Epithelial cell of esophagus (primary cell): ENCODE measurements at regions not wholly inside any gene's neighbourhood (a gene's known extent, or its start where the extent isn't known, plus 50 kb on each side); places are given as distances from the start of the nearest gene placed in this dataset.

Source experiments
- DNase-seq: peaks from one replicate; pipeline ENCODE4 v3.0.0; 2010; ENCODE audit warnings: low read depth
- H3K4me3 ChIP-seq: 2 replicates; pipeline ENCODE4 v1.5.1; 2011; ENCODE audit warnings: mild to moderate bottlenecking, low read length, control low read depth
- CTCF ChIP-seq: IDR thresholded peaks from 2 replicates; pipeline ENCODE4 v1.5.1; 2011; ENCODE audit warnings: low read depth, mild to moderate bottlenecking, low read length, control low read depth, inconsistent platforms; ENCODE audit not compliant: insufficient read depth; ENCODE audit errors: missing control alignments

GRCh38 chr6:9532621-9533557, 882.0 kb downstream of the TFAP2A start:
- TF ChIP-seq CTCF: no peak
- peak; percentile 64 for DNase-seq
- H3K4me3 ChIP-seq: no peak overlapping the region

GRCh38 chr6:9527679-9528286, 887.1 kb downstream of the TFAP2A start:
- DNase-seq: peak; percentile 34
- TF ChIP-seq CTCF: no peak
- H3K4me3 ChIP-seq: no peak overlapping the region

GRCh38 chr6:9523462-9523861, 891.4 kb downstream of the TFAP2A start:
- TF ChIP-seq CTCF: no peak
- peak; percentile 86 for DNase-seq
- H3K4me3 ChIP-seq: no peak overlapping the region

GRCh38 chr6:9522101-9522500, 892.8 kb downstream of the TFAP2A start:
- H3K4me3 ChIP-seq: no peak overlapping the region
- DNase-seq: no peak
- no peak for TF ChIP-seq CTCF

GRCh38 chr6:9521152-9521530, 893.7 kb downstream of the TFAP2A start:
- H3K4me3 ChIP-seq: no peak overlapping the region
- no peak for TF ChIP-seq CTCF
- no peak for DNase-seq

GRCh38 chr6:9520417-9521151, 894.3 kb downstream of the TFAP2A start:
- DNase-seq: peak; percentile 63
- no peak overlapping the region for H3K4me3 ChIP-seq
- no peak for TF ChIP-seq CTCF
